ENCODE measurements at regions not wholly inside any gene's neighbourhood (a gene's known extent, or its start where the extent isn't known, plus 50 kb on each side); places are given as distances from the start of the nearest gene placed in this dataset.

GRCh38 chr22:47565607-47566006, 803.2 kb downstream of the TBC1D22A start:
- TF ChIP-seq TP53 (CRISPR knock-in tag; conservative IDR thresholded peaks at IDR 0.05) = no peak
- no peak for TF ChIP-seq ZBTB1 (CRISPR knock-in tag; IDR thresholded peaks at IDR 0.05; ENCODE audit: borderline replicate concordance)
- no peak for TF ChIP-seq JUN (CRISPR knock-in tag; IDR thresholded peaks at IDR 0.05)
- TF ChIP-seq ZFP82 (CRISPR knock-in tag; IDR thresholded peaks at IDR 0.05; ENCODE audit: borderline replicate concordance) = no peak

Data from HepG2 (cell line).